D721Med (cell line): ENCODE measurements at regions not wholly inside any gene's neighbourhood (a gene's known extent, or its start where the extent isn't known, plus 50 kb on each side); places are given as distances from the start of the nearest gene placed in this dataset.

Experiments
- DNase-seq: peaks from one replicate; pipeline ENCODE4 v3.0.0; 2011; ENCODE audit warnings: low spot score; ENCODE audit not compliant: insufficient read length
- FAIRE-seq: peaks from 2 replicates; lab custom pipeline; 2011; peaks lifted over from hg19 to GRCh38; lab: Jason Lieb, UNC
- CTCF ChIP-seq: IDR thresholded peaks from 2 replicates; pipeline ENCODE4 v1.5.1; 2012; ENCODE audit warnings: mild to moderate bottlenecking, control low read depth; ENCODE audit not compliant: insufficient read depth; ENCODE audit errors: missing control alignments

- TF ChIP-seq CTCF: no peak
- FAIRE-seq: no peak
- no peak for DNase-seq
Measured at GRCh38 chr13:104002216-104002615, 936.0 kb upstream of the SLC10A2 start.

GRCh38 chr13:104001766-104002165, 935.5 kb upstream of the SLC10A2 start:
- DNase-seq (no peak), FAIRE-seq (no peak)
- no peak for TF ChIP-seq CTCF

GRCh38 chr13:103996733-103997132, 930.5 kb upstream of the SLC10A2 start:
- no peak for TF ChIP-seq CTCF
- no peak for FAIRE-seq
- no peak for DNase-seq

GRCh38 chr13:103983948-103984347, 917.7 kb upstream of the SLC10A2 start:
- TF ChIP-seq CTCF: no peak
- FAIRE-seq (no peak), DNase-seq (no peak)

- no peak for DNase-seq
- FAIRE-seq: no peak
Measured at GRCh38 chr13:103976371-103976770, 910.2 kb upstream of the SLC10A2 start.

GRCh38 chr13:103973740-103974139, 907.5 kb upstream of the SLC10A2 start:
- no peak for DNase-seq
- no peak for TF ChIP-seq CTCF

More at GRCh38 chr13:103976371-103976770, 910.2 kb upstream of the SLC10A2 start:
- no peak for TF ChIP-seq CTCF

GRCh38 chr13:103969520-103970050, 903.4 kb upstream of the SLC10A2 start:
- TF ChIP-seq CTCF: no peak
- FAIRE-seq (no peak), DNase-seq (no peak)

More at GRCh38 chr13:103973740-103974139, 907.5 kb upstream of the SLC10A2 start:
- no peak for FAIRE-seq
